ENCODE measurements at regions not wholly inside any gene's neighbourhood (a gene's known extent, or its start where the extent isn't known, plus 50 kb on each side); places are given as distances from the start of the nearest gene placed in this dataset.

GRCh38 chr6:40915165-40915564 lies 123.9 kb downstream of the UNC5CL start:
- DNase-seq (ENCODE audit: low spot score) (no peak), ATAC-seq (ENCODE audit: low FRiP score) (no peak)
- no peak for TF ChIP-seq CTCF (IDR thresholded peaks at IDR 0.05)

GRCh38 chr6:40914005-40914404 lies 125.0 kb downstream of the UNC5CL start:
- TF ChIP-seq CTCF (IDR thresholded peaks at IDR 0.05): no peak
- no peak for DNase-seq (ENCODE audit: low spot score)
- ATAC-seq (ENCODE audit: low FRiP score): no peak

- no peak for TF ChIP-seq CTCF (IDR thresholded peaks at IDR 0.05)
- ATAC-seq (ENCODE audit: low FRiP score) (no peak), DNase-seq (ENCODE audit: low spot score) (no peak)
Measured at GRCh38 chr6:40912158-40912946, 126.7 kb downstream of the UNC5CL start.

GRCh38 chr6:40910260-40910893 lies 128.6 kb downstream of the UNC5CL start:
- no peak for DNase-seq (ENCODE audit: low spot score)
- TF ChIP-seq CTCF (IDR thresholded peaks at IDR 0.05): no peak
- ATAC-seq (ENCODE audit: low FRiP score): no peak

GRCh38 chr6:40909811-40910210 lies 129.2 kb downstream of the UNC5CL start:
- no peak for ATAC-seq (ENCODE audit: low FRiP score)
- no peak for TF ChIP-seq CTCF (IDR thresholded peaks at IDR 0.05)
- DNase-seq (ENCODE audit: low spot score): no peak

- TF ChIP-seq CTCF (IDR thresholded peaks at IDR 0.05): no peak
- DNase-seq (ENCODE audit: low spot score) (no peak), ATAC-seq (ENCODE audit: low FRiP score) (no peak)
Measured at GRCh38 chr6:40907198-40907701, 131.8 kb downstream of the UNC5CL start.

GRCh38 chr6:40906759-40907158 lies 132.3 kb downstream of the UNC5CL start:
- no peak for TF ChIP-seq CTCF (IDR thresholded peaks at IDR 0.05)
- no peak for DNase-seq (ENCODE audit: low spot score)
- no peak for ATAC-seq (ENCODE audit: low FRiP score)

Data from omental fat pad (tissue), 3 donors.